HG02678 (cell line): ENCODE measurements at regions not wholly inside any gene's neighbourhood (a gene's known extent, or its start where the extent isn't known, plus 50 kb on each side); places are given as distances from the start of the nearest gene placed in this dataset.
"Not testable (repeated sequence)": the region's sequence is repeated elsewhere in the genome, so short reads cannot be mapped to it uniquely, and the experiment has no call there.

Experiments used
- ATAC-seq: cut with Tn5 transposase; IDR thresholded peaks from one replicate; pipeline ENCODE4 v1.9.1; 2021; ENCODE audit warnings: mild to moderate bottlenecking, moderate library complexity; ENCODE audit not compliant: unreplicated experiment

GRCh38 chr5:100693481-100693880 is 158.3 kb downstream of the FAM174A start:
- no peak for ATAC-seq

GRCh38 chr5:100694100-100694499 is 158.9 kb downstream of the FAM174A start:
- no peak for ATAC-seq

- ATAC-seq, result no peak
Measured at GRCh38 chr5:100697970-100698369, 162.8 kb downstream of the FAM174A start.

- ATAC-seq, result no peak
Measured at GRCh38 chr5:100706776-100707175, 171.6 kb downstream of the FAM174A start.

- no peak for ATAC-seq
Measured at GRCh38 chr5:100708645-100709171, 173.5 kb downstream of the FAM174A start.

- ATAC-seq, result no peak
Measured at GRCh38 chr5:100709771-100710170, 174.6 kb downstream of the FAM174A start.

- ATAC-seq, result not testable (repeated sequence)
Measured at GRCh38 chr5:100714780-100715179, 179.6 kb downstream of the FAM174A start.

GRCh38 chr5:100722657-100723056 is 180.4 kb downstream of the ST8SIA4 start:
- ATAC-seq, result no peak

GRCh38 chr5:100723229-100723628 is 179.9 kb downstream of the ST8SIA4 start:
- no peak for ATAC-seq

- no peak for ATAC-seq
Measured at GRCh38 chr5:100726116-100726515, 177.0 kb downstream of the ST8SIA4 start.

- peak; percentile 99 for ATAC-seq
Measured at GRCh38 chr5:100731768-100732167, 171.3 kb downstream of the ST8SIA4 start.

GRCh38 chr5:100746730-100747129 is 156.4 kb downstream of the ST8SIA4 start:
- peak; percentile 87 for ATAC-seq

GRCh38 chr5:100749771-100750284 is 153.3 kb downstream of the ST8SIA4 start:
- ATAC-seq, result no peak

GRCh38 chr5:100755435-100755834 is 147.6 kb downstream of the ST8SIA4 start:
- no peak for ATAC-seq
